Neuron (in vitro differentiated cells): ENCODE measurements at regions not wholly inside any gene's neighbourhood (a gene's known extent, or its start where the extent isn't known, plus 50 kb on each side); places are given as distances from the start of the nearest gene placed in this dataset.
"Not testable (repeated sequence)": the region's sequence is repeated elsewhere in the genome, so short reads cannot be mapped to it uniquely, and the experiment has no call there.

Experiments used
- H2AFZ ChIP-seq: one replicate; pipeline ENCODE4 v1.6.1; 2013; ENCODE audit warnings: low read depth, mild to moderate bottlenecking, inconsistent platforms, low read length, moderate library complexity
- H3K27me3 ChIP-seq: one replicate; pipeline ENCODE4 v1.6.1; 2013; ENCODE audit warnings: low read length; ENCODE audit not compliant: insufficient read depth
- H3K36me3 ChIP-seq: one replicate; pipeline ENCODE4 v1.6.1; 2013; ENCODE audit warnings: low read length; ENCODE audit not compliant: insufficient read depth
- H3K4me1 ChIP-seq: one replicate; pipeline ENCODE4 v1.6.1; 2013; ENCODE audit warnings: low read length; ENCODE audit not compliant: insufficient read depth
- H3K4me3 ChIP-seq: 2 replicates; pipeline ENCODE4 v1.5.1; 2013; ENCODE audit warnings: mild to moderate bottlenecking, low read length, moderate library complexity
- H3K9me3 ChIP-seq: one replicate; pipeline ENCODE4 v1.6.1; 2013; ENCODE audit warnings: low read length

- not testable (repeated sequence) for H2AFZ ChIP-seq, H3K9me3 ChIP-seq, H3K27me3 ChIP-seq, H3K4me1 ChIP-seq, H3K36me3 ChIP-seq, H3K4me3 ChIP-seq
Observed at GRCh38 chr14:29027941-29028705, 261.5 kb downstream of the FOXG1 start.

- Histone ChIP-seq H3K9me3 (no peaks in the 10 kb centered on the region), H3K4me1 (no peaks in the 10 kb centered on the region), H2AFZ (no peak overlapping the region), H3K27me3 (no peaks in the 10 kb centered on the region), H3K4me3 (no peak overlapping the region), H3K36me3 (no peaks in the 10 kb centered on the region)
Observed at GRCh38 chr14:29028973-29029582, 262.5 kb downstream of the FOXG1 start.

- Histone ChIP-seq H3K4me1 (no peaks in the 10 kb centered on the region), H3K9me3 (no peaks in the 10 kb centered on the region), H3K36me3 (no peaks in the 10 kb centered on the region), H2AFZ (no peak overlapping the region), H3K4me3 (no peak overlapping the region), H3K27me3 (no peaks in the 10 kb centered on the region)
Observed at GRCh38 chr14:29030121-29030520, 263.5 kb downstream of the FOXG1 start.

- no peaks in the 10 kb centered on the region for H3K36me3 ChIP-seq
- H3K27me3 ChIP-seq = no peaks in the 10 kb centered on the region
- no peaks in the 10 kb centered on the region for H3K4me1 ChIP-seq
- no peak overlapping the region for H2AFZ ChIP-seq
- no peaks in the 10 kb centered on the region for H3K9me3 ChIP-seq
- H3K4me3 ChIP-seq = no peak overlapping the region
Observed at GRCh38 chr14:29030970-29031369, 264.4 kb downstream of the FOXG1 start.

- H2AFZ ChIP-seq = no peak overlapping the region
- H3K4me1 ChIP-seq = no peaks in the 10 kb centered on the region
- no peaks in the 10 kb centered on the region for H3K27me3 ChIP-seq
- no peak overlapping the region for H3K4me3 ChIP-seq
- no peaks in the 10 kb centered on the region for H3K36me3 ChIP-seq
- H3K9me3 ChIP-seq = no peaks in the 10 kb centered on the region
Observed at GRCh38 chr14:29035134-29035533, 268.5 kb downstream of the FOXG1 start.

GRCh38 chr14:29037411-29037810 lies 270.8 kb downstream of the FOXG1 start:
- no peak overlapping the region for H2AFZ ChIP-seq
- H3K4me1 ChIP-seq = no peaks in the 10 kb centered on the region
- no peaks in the 10 kb centered on the region for H3K27me3 ChIP-seq
- no peaks in the 10 kb centered on the region for H3K9me3 ChIP-seq
- H3K4me3 ChIP-seq = no peak overlapping the region
- H3K36me3 ChIP-seq = no peaks in the 10 kb centered on the region

GRCh38 chr14:29039171-29039570 lies 272.6 kb downstream of the FOXG1 start:
- no peak overlapping the region for H2AFZ ChIP-seq
- H3K4me1 ChIP-seq = no peaks in the 10 kb centered on the region
- H3K36me3 ChIP-seq = no peaks in the 10 kb centered on the region
- no peaks in the 10 kb centered on the region for H3K27me3 ChIP-seq
- H3K4me3 ChIP-seq = no peak overlapping the region
- H3K9me3 ChIP-seq = no peaks in the 10 kb centered on the region

GRCh38 chr14:29042551-29042950 lies 276.0 kb downstream of the FOXG1 start:
- H3K4me3 ChIP-seq = no peak overlapping the region
- no peaks in the 10 kb centered on the region for H3K4me1 ChIP-seq
- H2AFZ ChIP-seq = no peak overlapping the region
- H3K27me3 ChIP-seq = no peaks in the 10 kb centered on the region
- H3K9me3 ChIP-seq = no peaks in the 10 kb centered on the region
- H3K36me3 ChIP-seq = no peaks in the 10 kb centered on the region

- no peaks in the 10 kb centered on the region for H3K27me3 ChIP-seq
- H3K4me3 ChIP-seq = no peak overlapping the region
- no peaks in the 10 kb centered on the region for H3K9me3 ChIP-seq
- H3K4me1 ChIP-seq = no peaks in the 10 kb centered on the region
- no peak overlapping the region for H2AFZ ChIP-seq
- no peaks in the 10 kb centered on the region for H3K36me3 ChIP-seq
Observed at GRCh38 chr14:29043737-29044136, 277.1 kb downstream of the FOXG1 start.

- H3K27me3 ChIP-seq = no peaks in the 10 kb centered on the region
- H3K36me3 ChIP-seq = no peaks in the 10 kb centered on the region
- no peaks in the 10 kb centered on the region for H3K4me1 ChIP-seq
- no peak overlapping the region for H2AFZ ChIP-seq
- H3K9me3 ChIP-seq = no peaks in the 10 kb centered on the region
- no peak overlapping the region for H3K4me3 ChIP-seq
Observed at GRCh38 chr14:29045237-29045636, 278.6 kb downstream of the FOXG1 start.

GRCh38 chr14:29054119-29054518 lies 287.5 kb downstream of the FOXG1 start:
- Histone ChIP-seq H3K4me1 (no peaks in the 10 kb centered on the region), H3K27me3 (no peaks in the 10 kb centered on the region), H3K36me3 (no peaks in the 10 kb centered on the region), H3K4me3 (no peak overlapping the region), H2AFZ (no peak overlapping the region), H3K9me3 (no peaks in the 10 kb centered on the region)

GRCh38 chr14:29056041-29056566 lies 289.5 kb downstream of the FOXG1 start:
- no peak overlapping the region for H2AFZ ChIP-seq
- no peaks in the 10 kb centered on the region for H3K9me3 ChIP-seq
- no peaks in the 10 kb centered on the region for H3K4me1 ChIP-seq
- H3K36me3 ChIP-seq = no peaks in the 10 kb centered on the region
- H3K4me3 ChIP-seq = no peak overlapping the region
- H3K27me3 ChIP-seq = no peaks in the 10 kb centered on the region

- H3K27me3 ChIP-seq = no peaks in the 10 kb centered on the region
- H2AFZ ChIP-seq = no peak overlapping the region
- H3K9me3 ChIP-seq = no peaks in the 10 kb centered on the region
- H3K36me3 ChIP-seq = no peaks in the 10 kb centered on the region
- no peak overlapping the region for H3K4me3 ChIP-seq
- H3K4me1 ChIP-seq = no peaks in the 10 kb centered on the region
Observed at GRCh38 chr14:29061702-29062101, 295.1 kb downstream of the FOXG1 start.
